GM12873 (cell line): ENCODE measurements at regions not wholly inside any gene's neighbourhood (a gene's known extent, or its start where the extent isn't known, plus 50 kb on each side); places are given as distances from the start of the nearest gene placed in this dataset.
A peak's percentile ranks its signal among the peaks of the same experiment; 100 is the strongest.

Experiments
- CTCF ChIP-seq: IDR thresholded peaks from 2 replicates; pipeline ENCODE4 v1.5.1; 2012; ENCODE audit warnings: low read depth, mild to moderate bottlenecking, moderate library complexity, low read length, control low read depth; ENCODE audit not compliant: insufficient read depth; ENCODE audit errors: missing control alignments

GRCh38 chr3:194245474-194245873 lies 105.7 kb downstream of the CPN2 start:
- TF ChIP-seq CTCF = no peak

- peak; percentile 2 for TF ChIP-seq CTCF
Measured at GRCh38 chr3:194245975-194246561, 105.1 kb downstream of the CPN2 start.

- no peak for TF ChIP-seq CTCF
Measured at GRCh38 chr3:194246709-194247349, 104.3 kb downstream of the CPN2 start.

GRCh38 chr3:194247350-194247740 lies 103.8 kb downstream of the CPN2 start:
- no peak for TF ChIP-seq CTCF

GRCh38 chr3:194249323-194250097 lies 101.6 kb downstream of the CPN2 start:
- no peak for TF ChIP-seq CTCF

- no peak for TF ChIP-seq CTCF
Measured at GRCh38 chr3:194250098-194251002, 100.8 kb downstream of the CPN2 start.
